NCI-H2081 treated with DMSO at 0.1 percent for 48 hours (cell line): ENCODE measurements at regions not wholly inside any gene's neighbourhood (a gene's known extent, or its start where the extent isn't known, plus 50 kb on each side); places are given as distances from the start of the nearest gene placed in this dataset.
"Not testable (repeated sequence)": the region's sequence is repeated elsewhere in the genome, so short reads cannot be mapped to it uniquely, and the experiment has no call there.

Experiments
- DNase-seq: peaks from one replicate; lab custom pipeline; 2025; lab: John Stamatoyannopoulos, UW

GRCh38 chr7:85322252-85322651 is 135.4 kb upstream of the SEMA3D start:
- no peak for DNase-seq

- no peak for DNase-seq
Measured at GRCh38 chr7:85320699-85321476, 134.0 kb upstream of the SEMA3D start.

- DNase-seq: no peak
Measured at GRCh38 chr7:85316489-85316888, 129.6 kb upstream of the SEMA3D start.

GRCh38 chr7:85310301-85310700 is 123.4 kb upstream of the SEMA3D start:
- DNase-seq: no peak

GRCh38 chr7:85306115-85306514 is 119.3 kb upstream of the SEMA3D start:
- DNase-seq: no peak

- no peak for DNase-seq
Measured at GRCh38 chr7:85294176-85294575, 107.3 kb upstream of the SEMA3D start.

- DNase-seq: no peak
Measured at GRCh38 chr7:85292908-85293576, 106.2 kb upstream of the SEMA3D start.

- DNase-seq: no peak
Measured at GRCh38 chr7:85290269-85290668, 103.4 kb upstream of the SEMA3D start.

GRCh38 chr7:85289279-85289678 is 102.4 kb upstream of the SEMA3D start:
- no peak for DNase-seq

- DNase-seq: no peak
Measured at GRCh38 chr7:85287106-85287825, 100.4 kb upstream of the SEMA3D start.

- DNase-seq: no peak
Measured at GRCh38 chr7:85286446-85286845, 99.6 kb upstream of the SEMA3D start.

GRCh38 chr7:85285527-85285926 is 98.7 kb upstream of the SEMA3D start:
- no peak for DNase-seq

GRCh38 chr7:85275204-85275603 is 88.3 kb upstream of the SEMA3D start:
- no peak for DNase-seq

- DNase-seq: no peak
Measured at GRCh38 chr7:85274454-85274853, 87.6 kb upstream of the SEMA3D start.

- DNase-seq: no peak
Measured at GRCh38 chr7:85262891-85263290, 76.0 kb upstream of the SEMA3D start.

- DNase-seq: no peak
Measured at GRCh38 chr7:85261336-85261735, 74.5 kb upstream of the SEMA3D start.

GRCh38 chr7:85249787-85250186 is 62.9 kb upstream of the SEMA3D start:
- not testable (repeated sequence) for DNase-seq

- no peak for DNase-seq
Measured at GRCh38 chr7:85239109-85239508, 52.3 kb upstream of the SEMA3D start.

GRCh38 chr7:85237721-85238120 is 50.9 kb upstream of the SEMA3D start:
- DNase-seq: no peak
